ENCODE measurements at regions not wholly inside any gene's neighbourhood (a gene's known extent, or its start where the extent isn't known, plus 50 kb on each side); places are given as distances from the start of the nearest gene placed in this dataset.

DNA sequence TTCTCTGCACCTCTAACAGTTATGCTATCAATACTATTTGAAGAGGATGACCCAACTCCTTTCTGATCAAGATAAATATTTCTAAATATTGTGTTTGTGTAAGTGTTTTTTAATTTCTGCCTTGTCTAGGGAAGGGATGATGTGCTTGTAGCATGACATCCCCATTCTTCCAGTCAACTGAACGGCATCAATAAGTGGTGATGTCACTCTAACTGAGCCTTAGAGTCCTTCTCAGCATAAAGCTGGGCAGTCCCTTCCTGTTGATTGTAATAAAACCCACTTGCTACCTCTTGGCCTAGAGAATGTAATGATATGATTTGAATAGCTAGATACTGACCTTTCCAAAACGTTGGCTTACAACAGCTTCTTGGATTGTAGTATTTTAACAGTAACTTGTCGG, 52.5 kb upstream of the KCNJ6 start:
- TF ChIP-seq, protein P1, sequence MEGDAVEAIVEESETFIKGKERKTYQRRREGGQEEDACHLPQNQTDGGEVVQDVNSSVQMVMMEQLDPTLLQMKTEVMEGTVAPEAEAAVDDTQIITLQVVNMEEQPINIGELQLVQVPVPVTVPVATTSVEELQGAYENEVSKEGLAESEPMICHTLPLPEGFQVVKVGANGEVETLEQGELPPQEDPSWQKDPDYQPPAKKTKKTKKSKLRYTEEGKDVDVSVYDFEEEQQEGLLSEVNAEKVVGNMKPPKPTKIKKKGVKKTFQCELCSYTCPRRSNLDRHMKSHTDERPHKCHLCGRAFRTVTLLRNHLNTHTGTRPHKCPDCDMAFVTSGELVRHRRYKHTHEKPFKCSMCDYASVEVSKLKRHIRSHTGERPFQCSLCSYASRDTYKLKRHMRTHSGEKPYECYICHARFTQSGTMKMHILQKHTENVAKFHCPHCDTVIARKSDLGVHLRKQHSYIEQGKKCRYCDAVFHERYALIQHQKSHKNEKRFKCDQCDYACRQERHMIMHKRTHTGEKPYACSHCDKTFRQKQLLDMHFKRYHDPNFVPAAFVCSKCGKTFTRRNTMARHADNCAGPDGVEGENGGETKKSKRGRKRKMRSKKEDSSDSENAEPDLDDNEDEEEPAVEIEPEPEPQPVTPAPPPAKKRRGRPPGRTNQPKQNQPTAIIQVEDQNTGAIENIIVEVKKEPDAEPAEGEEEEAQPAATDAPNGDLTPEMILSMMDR (IDR thresholded peaks at IDR 0.05) = no peak
- TF ChIP-seq POLR2A (IDR thresholded peaks at IDR 0.05) (no peak), EP300 (IDR thresholded peaks at IDR 0.05) (no peak)
